ENCODE measurements at regions not wholly inside any gene's neighbourhood (a gene's known extent, or its start where the extent isn't known, plus 50 kb on each side); places are given as distances from the start of the nearest gene placed in this dataset.

DNA sequence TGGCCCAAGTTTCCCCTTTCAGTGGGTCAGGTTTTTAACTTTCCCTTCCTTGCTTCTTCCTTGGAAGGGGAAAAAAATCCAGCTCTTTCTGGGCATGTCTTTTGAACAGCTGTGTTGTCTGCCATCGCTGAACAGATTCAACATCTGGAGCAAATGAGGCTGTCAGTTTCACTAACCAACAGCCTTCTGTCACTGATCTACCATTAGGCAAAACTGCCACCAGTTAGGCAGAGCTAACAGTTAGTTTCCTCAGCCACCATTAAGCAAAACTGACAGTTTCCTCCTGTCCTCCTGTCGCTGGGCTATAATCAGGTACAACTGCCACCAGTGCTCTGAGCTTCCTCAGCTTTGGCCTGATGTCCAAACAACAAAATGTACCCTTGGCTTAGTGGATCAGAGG is 81.9 kb downstream of the NPTX2 start:
- TF ChIP-seq, protein P1, sequence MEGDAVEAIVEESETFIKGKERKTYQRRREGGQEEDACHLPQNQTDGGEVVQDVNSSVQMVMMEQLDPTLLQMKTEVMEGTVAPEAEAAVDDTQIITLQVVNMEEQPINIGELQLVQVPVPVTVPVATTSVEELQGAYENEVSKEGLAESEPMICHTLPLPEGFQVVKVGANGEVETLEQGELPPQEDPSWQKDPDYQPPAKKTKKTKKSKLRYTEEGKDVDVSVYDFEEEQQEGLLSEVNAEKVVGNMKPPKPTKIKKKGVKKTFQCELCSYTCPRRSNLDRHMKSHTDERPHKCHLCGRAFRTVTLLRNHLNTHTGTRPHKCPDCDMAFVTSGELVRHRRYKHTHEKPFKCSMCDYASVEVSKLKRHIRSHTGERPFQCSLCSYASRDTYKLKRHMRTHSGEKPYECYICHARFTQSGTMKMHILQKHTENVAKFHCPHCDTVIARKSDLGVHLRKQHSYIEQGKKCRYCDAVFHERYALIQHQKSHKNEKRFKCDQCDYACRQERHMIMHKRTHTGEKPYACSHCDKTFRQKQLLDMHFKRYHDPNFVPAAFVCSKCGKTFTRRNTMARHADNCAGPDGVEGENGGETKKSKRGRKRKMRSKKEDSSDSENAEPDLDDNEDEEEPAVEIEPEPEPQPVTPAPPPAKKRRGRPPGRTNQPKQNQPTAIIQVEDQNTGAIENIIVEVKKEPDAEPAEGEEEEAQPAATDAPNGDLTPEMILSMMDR (IDR thresholded peaks at IDR 0.05) = no peak
- TF ChIP-seq ZFX (IDR thresholded peaks at IDR 0.05; ENCODE audit: borderline replicate concordance) = no peak
